ENCODE measurements at regions not wholly inside any gene's neighbourhood (a gene's known extent, or its start where the extent isn't known, plus 50 kb on each side); places are given as distances from the start of the nearest gene placed in this dataset.

DNA sequence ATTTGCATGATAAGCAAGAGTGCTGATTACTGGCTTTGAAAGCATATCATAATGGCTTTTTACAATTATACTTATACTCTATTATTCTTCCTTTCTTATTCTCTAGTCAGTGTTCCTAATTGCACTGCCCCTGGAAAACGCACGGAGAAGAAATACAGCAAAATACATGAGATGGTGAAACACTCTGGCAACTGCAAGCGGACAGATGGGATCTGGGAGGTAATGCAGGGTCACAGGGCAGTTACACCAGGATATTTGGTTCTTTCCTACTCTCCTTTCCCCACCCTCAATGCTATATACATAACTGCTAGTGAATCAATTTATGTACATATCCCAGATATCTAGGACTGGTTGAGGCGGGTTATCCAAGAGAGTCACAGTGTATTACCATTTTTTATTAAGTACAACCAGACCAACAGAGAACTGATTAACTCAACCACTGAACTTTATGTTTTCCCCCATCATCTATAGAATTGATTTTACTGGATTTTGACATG, 423.7 kb downstream of the ZSWIM6 start:
- TF ChIP-seq, protein P1, sequence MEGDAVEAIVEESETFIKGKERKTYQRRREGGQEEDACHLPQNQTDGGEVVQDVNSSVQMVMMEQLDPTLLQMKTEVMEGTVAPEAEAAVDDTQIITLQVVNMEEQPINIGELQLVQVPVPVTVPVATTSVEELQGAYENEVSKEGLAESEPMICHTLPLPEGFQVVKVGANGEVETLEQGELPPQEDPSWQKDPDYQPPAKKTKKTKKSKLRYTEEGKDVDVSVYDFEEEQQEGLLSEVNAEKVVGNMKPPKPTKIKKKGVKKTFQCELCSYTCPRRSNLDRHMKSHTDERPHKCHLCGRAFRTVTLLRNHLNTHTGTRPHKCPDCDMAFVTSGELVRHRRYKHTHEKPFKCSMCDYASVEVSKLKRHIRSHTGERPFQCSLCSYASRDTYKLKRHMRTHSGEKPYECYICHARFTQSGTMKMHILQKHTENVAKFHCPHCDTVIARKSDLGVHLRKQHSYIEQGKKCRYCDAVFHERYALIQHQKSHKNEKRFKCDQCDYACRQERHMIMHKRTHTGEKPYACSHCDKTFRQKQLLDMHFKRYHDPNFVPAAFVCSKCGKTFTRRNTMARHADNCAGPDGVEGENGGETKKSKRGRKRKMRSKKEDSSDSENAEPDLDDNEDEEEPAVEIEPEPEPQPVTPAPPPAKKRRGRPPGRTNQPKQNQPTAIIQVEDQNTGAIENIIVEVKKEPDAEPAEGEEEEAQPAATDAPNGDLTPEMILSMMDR (IDR thresholded peaks at IDR 0.05; ENCODE audit: low read depth, low read length, poor library complexity, severe bottlenecking), result no peak
- TF ChIP-seq EZH2phosphoT487 (IDR thresholded peaks at IDR 0.05; ENCODE audit: borderline replicate concordance, low read length), result no peak

All from DOHH2 (cell line).